ENCODE measurements at regions not wholly inside any gene's neighbourhood (a gene's known extent, or its start where the extent isn't known, plus 50 kb on each side); places are given as distances from the start of the nearest gene placed in this dataset.

DNA sequence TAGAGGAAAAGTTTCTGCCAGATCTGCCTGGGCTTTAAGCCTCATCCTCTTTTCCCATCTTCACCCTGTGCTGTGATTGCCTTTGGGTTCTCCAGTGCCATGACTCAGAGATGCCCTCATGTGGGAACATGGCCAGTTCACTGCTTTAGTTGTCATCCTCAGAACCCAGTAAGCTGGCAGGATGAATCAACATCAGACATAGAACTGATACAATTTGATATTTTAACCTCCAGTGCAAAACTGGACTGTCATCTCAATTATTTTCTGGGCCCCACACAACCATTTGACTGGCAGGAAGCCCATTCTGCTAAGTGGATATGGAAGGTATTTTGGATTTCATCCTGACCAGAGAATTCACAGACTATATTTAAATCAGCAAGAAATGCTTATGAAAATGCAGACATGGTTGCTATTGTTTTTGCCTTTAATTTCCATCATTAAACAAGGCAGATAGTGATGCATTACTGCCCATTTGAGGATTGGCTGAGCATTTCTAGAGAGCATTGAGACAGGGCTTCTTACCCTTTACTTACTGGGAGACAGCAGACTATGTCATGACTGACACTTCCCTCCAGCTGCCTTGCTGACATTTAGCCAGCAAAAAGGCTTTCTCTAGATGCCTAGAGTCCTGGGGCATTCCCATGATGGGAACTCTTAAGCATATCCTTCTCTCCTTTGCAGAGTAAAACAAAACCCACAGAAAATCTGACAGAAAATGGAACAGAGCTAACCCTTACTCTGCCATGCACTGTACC is 327.1 kb upstream of the MTNR1B start:
- POLR2A ChIA-PET = no interaction called here
- DNase-seq (no peak), ATAC-seq (no peak)
- H3K36me3 Mint-ChIP-seq = no peaks in the 10 kb centered on the region
- H3K27me3 Mint-ChIP-seq = no peaks in the 10 kb centered on the region
- peaks cover 0 to 2% (median 0%) of the 10 kb centered on the region in 9 donors for H3K9me3 Mint-ChIP-seq
- H3K4me3 Mint-ChIP-seq = no peak overlapping the region
- H3K27ac Mint-ChIP-seq = no peak overlapping the region
- no peaks in the 10 kb centered on the region for H3K4me1 Mint-ChIP-seq

GRCh38 chr11:92643827-92644226 is 325.6 kb upstream of the MTNR1B start:
- no peak overlapping the region for H3K4me3 Mint-ChIP-seq
- ATAC-seq (no peak), DNase-seq (no peak)
- no peaks in the 10 kb centered on the region for H3K27me3 Mint-ChIP-seq
- no peaks in the 10 kb centered on the region for H3K9me3 Mint-ChIP-seq
- no peaks in the 10 kb centered on the region for H3K4me1 Mint-ChIP-seq
- no peak overlapping the region for H3K27ac Mint-ChIP-seq
- H3K36me3 Mint-ChIP-seq = no peaks in the 10 kb centered on the region
- POLR2A ChIA-PET = no interaction called here

- DNase-seq = no peak
- Mint-ChIP-seq H3K9me3 (no peaks in the 10 kb centered on the region), H3K4me1 (no peaks in the 10 kb centered on the region), H3K36me3 (no peaks in the 10 kb centered on the region), H3K4me3 (no peak overlapping the region), H3K27ac (no peak overlapping the region), H3K27me3 (no peaks in the 10 kb centered on the region)
- POLR2A ChIA-PET = no interaction called here
- no peak for ATAC-seq
Measured at GRCh38 chr11:92644595-92645445, 324.6 kb upstream of the MTNR1B start.

- ATAC-seq (no peak), DNase-seq (no peak)
- Mint-ChIP-seq H3K27me3 (peaks cover 0 to 7% (median 0%) of the 10 kb centered on the region in 5 donors), H3K9me3 (no peaks in the 10 kb centered on the region), H3K27ac (no peak overlapping the region), H3K4me3 (no peak overlapping the region), H3K4me1 (no peaks in the 10 kb centered on the region), H3K36me3 (no peaks in the 10 kb centered on the region)
- POLR2A ChIA-PET = no interaction called here
Measured at GRCh38 chr11:92651159-92651558, 318.3 kb upstream of the MTNR1B start.

- ATAC-seq = no peak
- no peaks in the 10 kb centered on the region for H3K4me1 Mint-ChIP-seq
- H3K27ac Mint-ChIP-seq = no peak overlapping the region
- peaks cover 0 to 7% (median 0%) of the 10 kb centered on the region in 5 donors for H3K27me3 Mint-ChIP-seq
- POLR2A ChIA-PET = no interaction called here
- H3K4me3 Mint-ChIP-seq = no peak overlapping the region
- H3K9me3 Mint-ChIP-seq = peaks cover 0 to 2% (median 0%) of the 10 kb centered on the region in 9 donors
- no peak for DNase-seq
- H3K36me3 Mint-ChIP-seq = no peaks in the 10 kb centered on the region
Measured at GRCh38 chr11:92653454-92653853, 316.0 kb upstream of the MTNR1B start.

DNA sequence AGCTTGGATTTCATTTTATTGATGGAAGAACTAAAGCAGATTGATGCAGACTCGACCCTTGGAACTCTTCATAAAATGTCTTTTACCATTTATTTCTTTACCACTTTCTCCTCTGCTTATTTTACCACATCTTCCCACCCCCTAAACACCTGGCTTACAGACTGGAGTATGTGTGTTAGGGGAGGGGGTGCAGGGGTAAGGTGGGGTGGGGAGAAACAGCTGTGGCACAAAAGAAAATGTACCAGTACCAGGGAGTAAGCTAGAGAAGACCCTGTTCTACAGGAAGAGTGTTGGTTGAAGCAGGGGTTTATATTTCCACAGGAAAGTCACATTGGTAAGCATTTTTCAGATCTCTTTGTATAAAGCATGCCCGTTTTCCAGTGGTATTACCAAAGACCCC is 312.7 kb upstream of the MTNR1B start:
- peaks cover 0 to 2% (median 0%) of the 10 kb centered on the region in 9 donors for H3K9me3 Mint-ChIP-seq
- no peaks in the 10 kb centered on the region for H3K36me3 Mint-ChIP-seq
- peaks cover 0 to 7% (median 0%) of the 10 kb centered on the region in 5 donors for H3K27me3 Mint-ChIP-seq
- DNase-seq (no peak), ATAC-seq (no peak)
- H3K27ac Mint-ChIP-seq = no peak overlapping the region
- no peak overlapping the region for H3K4me3 Mint-ChIP-seq
- no peaks in the 10 kb centered on the region for H3K4me1 Mint-ChIP-seq
- POLR2A ChIA-PET = no interaction called here

DNA sequence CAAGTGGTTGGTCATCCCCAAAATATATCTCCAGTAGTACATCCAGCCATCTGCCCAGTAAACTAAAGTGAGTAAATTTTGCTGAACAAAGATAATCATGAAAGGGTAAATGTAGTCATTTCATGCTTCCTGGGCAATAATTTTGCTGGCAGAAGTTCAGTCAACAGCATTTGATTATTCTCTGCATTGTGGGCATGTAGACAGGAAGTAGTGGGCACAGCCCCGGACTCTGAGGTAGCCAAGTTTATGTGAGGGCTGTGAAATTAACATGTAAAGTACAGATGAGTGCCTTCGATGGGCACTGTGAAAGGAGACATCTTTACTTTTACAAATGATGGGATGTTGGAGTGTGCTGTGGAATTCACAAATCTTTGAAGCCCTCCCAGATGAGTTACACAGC is 312.2 kb upstream of the MTNR1B start:
- DNase-seq (no peak), ATAC-seq (no peak)
- H3K36me3 Mint-ChIP-seq = no peaks in the 10 kb centered on the region
- H3K4me1 Mint-ChIP-seq = no peaks in the 10 kb centered on the region
- H3K4me3 Mint-ChIP-seq = no peak overlapping the region
- H3K27ac Mint-ChIP-seq = no peak overlapping the region
- POLR2A ChIA-PET = no interaction called here
- H3K27me3 Mint-ChIP-seq = peaks cover 0 to 7% (median 0%) of the 10 kb centered on the region in 5 donors
- peaks cover 0 to 2% (median 0%) of the 10 kb centered on the region in 9 donors for H3K9me3 Mint-ChIP-seq

DNA sequence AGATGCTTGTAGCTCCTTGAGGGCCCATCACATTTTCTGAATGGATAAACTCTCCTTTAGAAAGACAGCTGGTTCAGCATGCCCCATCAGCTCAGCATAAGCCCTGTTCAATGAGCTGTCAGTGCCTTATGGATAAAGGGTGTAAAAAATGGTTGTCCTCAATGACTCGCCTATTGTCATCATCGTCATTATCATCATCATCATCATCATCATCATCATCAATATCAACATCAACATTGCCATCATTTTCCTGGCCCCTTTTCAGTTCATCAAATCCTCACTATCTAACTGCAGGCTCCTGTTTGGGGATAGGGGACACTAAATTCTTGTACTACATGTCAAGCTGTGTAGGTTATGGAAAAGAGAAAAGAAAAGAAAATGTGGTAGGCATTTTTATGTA is 310.7 kb upstream of the MTNR1B start:
- H3K27me3 Mint-ChIP-seq = peaks cover 0 to 7% (median 0%) of the 10 kb centered on the region in 5 donors
- no peaks in the 10 kb centered on the region for H3K4me1 Mint-ChIP-seq
- no peak for DNase-seq
- H3K4me3 Mint-ChIP-seq = no peak overlapping the region
- H3K36me3 Mint-ChIP-seq = no peaks in the 10 kb centered on the region
- ATAC-seq = no peak
- peaks cover 0 to 2% (median 0%) of the 10 kb centered on the region in 9 donors for H3K9me3 Mint-ChIP-seq
- POLR2A ChIA-PET = no interaction called here
- no peak overlapping the region for H3K27ac Mint-ChIP-seq

DNA sequence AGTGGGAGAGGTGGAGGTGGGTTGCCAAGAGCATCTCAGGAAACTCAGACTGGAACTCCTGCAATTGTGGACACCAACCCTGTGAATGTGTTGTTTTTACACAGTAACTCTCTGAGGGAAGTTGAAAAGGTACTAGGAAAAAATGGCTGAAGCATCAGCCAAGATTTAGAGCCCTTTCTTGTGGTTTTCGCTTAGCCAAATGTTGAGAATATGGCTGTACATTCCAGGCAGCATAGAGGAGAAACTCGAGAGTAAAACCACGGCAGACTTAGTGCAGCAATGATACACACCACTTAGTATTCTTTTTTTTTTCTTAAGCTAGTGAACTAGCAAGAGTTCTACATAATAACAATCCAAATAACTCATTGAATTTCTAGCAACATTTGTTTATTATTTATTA is 309.7 kb upstream of the MTNR1B start:
- Mint-ChIP-seq H3K9me3 (peaks cover 0 to 8% (median 0%) of the 10 kb centered on the region in 9 donors), H3K36me3 (no peaks in the 10 kb centered on the region), H3K27me3 (peaks cover 0 to 5% (median 0%) of the 10 kb centered on the region in 5 donors), H3K4me3 (no peak overlapping the region), H3K27ac (no peak overlapping the region), H3K4me1 (no peaks in the 10 kb centered on the region)
- POLR2A ChIA-PET = no interaction called here
- no peak for DNase-seq
- no peak for ATAC-seq

GRCh38 chr11:92662601-92663360 is 306.7 kb upstream of the MTNR1B start:
- DNase-seq = no peak
- H3K36me3 Mint-ChIP-seq = no peaks in the 10 kb centered on the region
- H3K4me1 Mint-ChIP-seq = no peaks in the 10 kb centered on the region
- H3K4me3 Mint-ChIP-seq = no peak overlapping the region
- no peak for ATAC-seq
- peaks cover 0 to 13% (median 0%) of the 10 kb centered on the region in 9 donors for H3K9me3 Mint-ChIP-seq
- no peaks in the 10 kb centered on the region for H3K27me3 Mint-ChIP-seq
- no peak overlapping the region for H3K27ac Mint-ChIP-seq
- POLR2A ChIA-PET = no interaction called here

DNA sequence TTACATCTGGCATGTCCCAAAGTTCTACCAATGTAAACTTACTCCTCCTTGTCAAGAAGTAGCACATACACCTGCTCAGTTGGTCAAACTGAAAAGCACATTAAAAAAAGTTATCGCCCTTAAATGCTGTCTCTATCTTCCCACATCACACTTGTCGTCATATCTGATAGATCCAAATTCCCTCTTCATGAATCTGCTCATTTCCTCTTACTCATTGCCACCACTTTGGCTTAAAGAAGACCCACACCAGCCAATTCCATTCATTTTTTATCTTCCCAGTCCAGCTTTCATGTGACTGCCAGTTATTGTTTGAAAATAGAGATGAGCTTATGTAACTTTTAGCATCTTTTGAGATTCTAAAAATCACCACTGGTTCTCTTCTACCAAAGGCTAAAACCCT is 305.9 kb upstream of the MTNR1B start:
- no peak overlapping the region for H3K4me3 Mint-ChIP-seq
- H3K27me3 Mint-ChIP-seq = no peaks in the 10 kb centered on the region
- H3K36me3 Mint-ChIP-seq = no peaks in the 10 kb centered on the region
- no peak for DNase-seq
- POLR2A ChIA-PET = no interaction called here
- peaks cover 0 to 13% (median 0%) of the 10 kb centered on the region in 9 donors for H3K9me3 Mint-ChIP-seq
- H3K27ac Mint-ChIP-seq = no peak overlapping the region
- ATAC-seq = no peak
- H3K4me1 Mint-ChIP-seq = no peaks in the 10 kb centered on the region

GRCh38 chr11:92667486-92668152 is 301.8 kb upstream of the MTNR1B start:
- POLR2A ChIA-PET = no interaction called here
- no peaks in the 10 kb centered on the region for H3K36me3 Mint-ChIP-seq
- H3K4me1 Mint-ChIP-seq = no peaks in the 10 kb centered on the region
- H3K9me3 Mint-ChIP-seq = peaks cover 0 to 18% (median 0%) of the 10 kb centered on the region in 9 donors
- H3K27ac Mint-ChIP-seq = no peak overlapping the region
- H3K27me3 Mint-ChIP-seq = no peaks in the 10 kb centered on the region
- ATAC-seq (no peak), DNase-seq (no peak)
- H3K4me3 Mint-ChIP-seq = no peak overlapping the region
